GM19324 (cell line): ENCODE measurements at regions not wholly inside any gene's neighbourhood (a gene's known extent, or its start where the extent isn't known, plus 50 kb on each side); places are given as distances from the start of the nearest gene placed in this dataset.

ENCODE experiments used
- ATAC-seq: cut with Tn5 transposase; IDR thresholded peaks from one replicate; pipeline ENCODE4 v1.9.1; 2021; ENCODE audit warnings: mild to moderate bottlenecking, moderate library complexity; ENCODE audit not compliant: unreplicated experiment, low FRiP score

GRCh38 chr4:31045151-31045550 lies 325.0 kb downstream of the PCDH7 start:
- no peak for ATAC-seq

GRCh38 chr4:31045724-31046318 lies 325.7 kb downstream of the PCDH7 start:
- no peak for ATAC-seq

GRCh38 chr4:31051151-31051550 lies 331.0 kb downstream of the PCDH7 start:
- no peak for ATAC-seq

- no peak for ATAC-seq
Observed at GRCh38 chr4:31051565-31051964, 331.4 kb downstream of the PCDH7 start.

GRCh38 chr4:31052519-31052918 lies 332.4 kb downstream of the PCDH7 start:
- ATAC-seq, result no peak

GRCh38 chr4:31053451-31053850 lies 333.3 kb downstream of the PCDH7 start:
- no peak for ATAC-seq

GRCh38 chr4:31054295-31054694 lies 334.1 kb downstream of the PCDH7 start:
- no peak for ATAC-seq

GRCh38 chr4:31058656-31059055 lies 338.5 kb downstream of the PCDH7 start:
- ATAC-seq, result no peak

GRCh38 chr4:31059753-31060522 lies 339.8 kb downstream of the PCDH7 start:
- ATAC-seq, result no peak

GRCh38 chr4:31065086-31065485 lies 344.9 kb downstream of the PCDH7 start:
- ATAC-seq, result no peak

- ATAC-seq, result no peak
Observed at GRCh38 chr4:31068257-31069075, 348.3 kb downstream of the PCDH7 start.

GRCh38 chr4:31069151-31069550 lies 349.0 kb downstream of the PCDH7 start:
- no peak for ATAC-seq

GRCh38 chr4:31071508-31072486 lies 351.6 kb downstream of the PCDH7 start:
- ATAC-seq, result no peak

GRCh38 chr4:31075969-31076368 lies 355.8 kb downstream of the PCDH7 start:
- ATAC-seq, result no peak

- ATAC-seq, result no peak
Observed at GRCh38 chr4:31078661-31079060, 358.5 kb downstream of the PCDH7 start.

GRCh38 chr4:31080887-31081286 lies 360.7 kb downstream of the PCDH7 start:
- ATAC-seq, result no peak

- no peak for ATAC-seq
Observed at GRCh38 chr4:31081366-31081765, 361.2 kb downstream of the PCDH7 start.

- no peak for ATAC-seq
Observed at GRCh38 chr4:31083456-31083855, 363.3 kb downstream of the PCDH7 start.

GRCh38 chr4:31084806-31085416 lies 364.7 kb downstream of the PCDH7 start:
- ATAC-seq, result no peak

GRCh38 chr4:31085689-31086088 lies 365.5 kb downstream of the PCDH7 start:
- ATAC-seq, result no peak
